ENCODE measurements at regions not wholly inside any gene's neighbourhood (a gene's known extent, or its start where the extent isn't known, plus 50 kb on each side); places are given as distances from the start of the nearest gene placed in this dataset.
"Not testable (repeated sequence)": the region's sequence is repeated elsewhere in the genome, so short reads cannot be mapped to it uniquely, and the experiment has no call there.

DNA sequence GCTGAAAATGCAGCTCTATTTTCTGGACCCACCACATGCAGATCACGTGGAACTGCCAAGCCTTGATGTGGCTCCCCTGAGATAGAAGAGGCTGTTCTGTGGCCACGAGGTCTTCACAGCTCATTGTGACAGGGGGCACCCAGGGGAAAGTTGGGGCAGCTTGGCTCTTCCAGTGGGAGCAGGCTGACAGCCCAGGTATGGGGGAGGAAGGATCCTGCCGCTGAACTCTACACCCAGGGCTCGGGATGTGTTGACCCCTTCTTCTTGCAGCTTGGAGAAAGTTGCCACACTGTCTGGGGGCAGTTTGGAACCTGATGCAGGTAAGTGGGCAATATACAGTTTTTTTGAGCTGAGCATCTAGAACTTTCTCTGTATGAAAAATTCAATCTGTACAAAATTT is 133.6 kb upstream of the PITX1 start:
- ChIA-PET POLR2A (interaction anchor here (3.2 kb wide), 1 partner anchor 11 kb away, joined by 13 read pairs; no protein-coding TSS in a partner anchor), CTCF (ENCODE audit: low intra/inter-chr PET ratio, low total read pairs) (no interaction called here)
- no peak overlapping the region for H2AFZ ChIP-seq (ENCODE audit: low read length)
- no peaks in the 10 kb centered on the region for H3K27me3 ChIP-seq (ENCODE audit: control insufficient read depth in 1 of 2, insufficient read depth in 2 of 2, low read length in 2 of 2)
- no peak overlapping the region for H3K9ac ChIP-seq (ENCODE audit: insufficient read depth, low read depth, low read length)
- intact Hi-C loops (cut with micrococcal nuclease; ENCODE audit: unreplicated experiment): no loop called here
- BruUV-seq (replicated peaks): no TSS peak
- in situ Hi-C loops (cut with HindIII; ENCODE audit: extremely low pct_ligation_motif_present, low pct_unique_long_range_greater_than_20kb): no loop called here
- DNase-seq (ENCODE audit: low spot score) (no peak), FAIRE-seq (no peak), ATAC-seq (no peak)
- H3K36me3 ChIP-seq (replicated peaks in 1 of 2; ENCODE audit: control insufficient read depth in 1 of 2, insufficient read depth in 2 of 2, low read length in 2 of 2): no peaks in the 10 kb centered on the region
- H4K20me1 ChIP-seq (ENCODE audit: insufficient read depth, low read length): no peaks in the 10 kb centered on the region
- no peak overlapping the region for H3K27ac ChIP-seq (ENCODE audit: extremely low read length, insufficient read depth, low read length)
- H3K4me1 ChIP-seq (ENCODE audit: insufficient read depth, low read length): no peaks in the 10 kb centered on the region
- no peaks in the 10 kb centered on the region for H3K9me3 ChIP-seq (ENCODE audit: low read length)
- no peak overlapping the region for H3K4me2 ChIP-seq (ENCODE audit: low read depth, low read length)
- TF ChIP-seq BRD4 (CRISPR knock-in tag; IDR thresholded peaks at IDR 0.05): no peak
- TF ChIP-seq, protein P1, sequence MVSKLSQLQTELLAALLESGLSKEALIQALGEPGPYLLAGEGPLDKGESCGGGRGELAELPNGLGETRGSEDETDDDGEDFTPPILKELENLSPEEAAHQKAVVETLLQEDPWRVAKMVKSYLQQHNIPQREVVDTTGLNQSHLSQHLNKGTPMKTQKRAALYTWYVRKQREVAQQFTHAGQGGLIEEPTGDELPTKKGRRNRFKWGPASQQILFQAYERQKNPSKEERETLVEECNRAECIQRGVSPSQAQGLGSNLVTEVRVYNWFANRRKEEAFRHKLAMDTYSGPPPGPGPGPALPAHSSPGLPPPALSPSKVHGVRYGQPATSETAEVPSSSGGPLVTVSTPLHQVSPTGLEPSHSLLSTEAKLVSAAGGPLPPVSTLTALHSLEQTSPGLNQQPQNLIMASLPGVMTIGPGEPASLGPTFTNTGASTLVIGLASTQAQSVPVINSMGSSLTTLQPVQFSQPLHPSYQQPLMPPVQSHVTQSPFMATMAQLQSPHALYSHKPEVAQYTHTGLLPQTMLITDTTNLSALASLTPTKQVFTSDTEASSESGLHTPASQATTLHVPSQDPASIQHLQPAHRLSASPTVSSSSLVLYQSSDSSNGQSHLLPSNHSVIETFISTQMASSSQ (IDR thresholded peaks at IDR 0.05; ENCODE audit: low read depth): no peak
- TF ChIP-seq, protein P1 (CRISPR knock-in tag; IDR thresholded peaks at IDR 0.05; ENCODE audit: borderline replicate concordance): no peak
- WGBS (ENCODE audit: low lambda C conversion rate): 80% methylated on average over 3 of the region's 4 CpGs
- H3K4me3 ChIP-seq (replicated peaks in 1 of 3; ENCODE audit: insufficient read depth in 1 of 3, low read depth in 2 of 3, low read length in 3 of 3): no peak overlapping the region
- H3K79me2 ChIP-seq (ENCODE audit: insufficient read depth, low read length): no peaks in the 10 kb centered on the region

DNA sequence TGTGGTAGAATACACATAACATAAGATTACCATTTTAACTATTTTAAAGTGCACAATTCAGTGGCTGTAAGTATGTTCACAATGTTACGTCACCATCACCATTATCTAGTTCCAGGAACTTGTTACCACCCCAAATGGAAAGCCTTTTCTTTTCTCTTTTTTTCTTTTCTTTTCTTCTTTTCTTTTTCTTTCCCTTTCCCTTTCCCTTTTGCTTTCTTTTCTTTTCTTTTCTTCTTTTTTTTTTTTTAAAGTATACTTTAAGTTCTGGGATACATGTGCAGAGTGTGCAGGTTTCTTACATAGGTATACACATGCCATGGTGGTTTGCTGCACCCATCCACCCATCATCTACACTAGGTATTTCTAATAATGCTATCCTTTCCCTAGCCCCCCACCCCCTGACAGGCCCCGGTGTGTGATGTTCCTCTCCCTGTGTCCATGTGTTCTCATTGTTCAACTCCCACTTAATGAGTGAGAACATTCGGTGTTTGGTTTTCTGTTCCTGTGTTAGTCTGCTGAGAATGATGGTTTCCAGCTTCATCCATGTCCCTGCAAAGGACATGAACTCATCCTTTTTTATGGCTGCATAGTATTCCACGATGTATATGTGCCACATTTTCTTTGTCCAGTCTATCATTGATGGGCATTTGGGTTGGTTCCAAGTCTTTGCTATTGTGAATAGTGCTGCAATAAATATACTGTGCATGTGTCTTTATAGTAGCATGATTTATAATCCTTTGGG is 131.0 kb upstream of the PITX1 start:
- FAIRE-seq; POLR2A ChIA-PET; ATAC-seq; H2AFZ ChIP-seq (ENCODE audit: low read length); H3K4me1 ChIP-seq (ENCODE audit: insufficient read depth, low read length); CTCF ChIA-PET (ENCODE audit: low intra/inter-chr PET ratio, low total read pairs); H3K9ac ChIP-seq (ENCODE audit: insufficient read depth, low read depth, low read length); BruUV-seq (replicated peaks); intact Hi-C loops (cut with micrococcal nuclease; ENCODE audit: unreplicated experiment); H3K27ac ChIP-seq (ENCODE audit: extremely low read length, insufficient read depth, low read length); H3K27me3 ChIP-seq (ENCODE audit: control insufficient read depth in 1 of 2, insufficient read depth in 2 of 2, low read length in 2 of 2); H3K4me3 ChIP-seq (replicated peaks in 1 of 3; ENCODE audit: insufficient read depth in 1 of 3, low read depth in 2 of 3, low read length in 3 of 3); H3K79me2 ChIP-seq (ENCODE audit: insufficient read depth, low read length); H3K9me3 ChIP-seq (ENCODE audit: low read length); DNase-seq (ENCODE audit: low spot score); in situ Hi-C loops (cut with HindIII; ENCODE audit: extremely low pct_ligation_motif_present, low pct_unique_long_range_greater_than_20kb); H3K36me3 ChIP-seq (replicated peaks in 1 of 2; ENCODE audit: control insufficient read depth in 1 of 2, insufficient read depth in 2 of 2, low read length in 2 of 2); H3K4me2 ChIP-seq (ENCODE audit: low read depth, low read length); H4K20me1 ChIP-seq (ENCODE audit: insufficient read depth, low read length): not testable (repeated sequence)
- WGBS (ENCODE audit: low lambda C conversion rate): 81% methylated on average over 4 of the region's 4 CpGs

All from HepG2 (cell line).